GM19025 (cell line): ENCODE measurements at regions not wholly inside any gene's neighbourhood (a gene's known extent, or its start where the extent isn't known, plus 50 kb on each side); places are given as distances from the start of the nearest gene placed in this dataset.
A peak's percentile ranks its signal among the peaks of the same experiment; 100 is the strongest.

Experiments used
- ATAC-seq: cut with Tn5 transposase; IDR thresholded peaks from one replicate; pipeline ENCODE4 v1.9.1; 2021; ENCODE audit warnings: mild to moderate bottlenecking, low read depth, moderate library complexity; ENCODE audit not compliant: unreplicated experiment

DNA sequence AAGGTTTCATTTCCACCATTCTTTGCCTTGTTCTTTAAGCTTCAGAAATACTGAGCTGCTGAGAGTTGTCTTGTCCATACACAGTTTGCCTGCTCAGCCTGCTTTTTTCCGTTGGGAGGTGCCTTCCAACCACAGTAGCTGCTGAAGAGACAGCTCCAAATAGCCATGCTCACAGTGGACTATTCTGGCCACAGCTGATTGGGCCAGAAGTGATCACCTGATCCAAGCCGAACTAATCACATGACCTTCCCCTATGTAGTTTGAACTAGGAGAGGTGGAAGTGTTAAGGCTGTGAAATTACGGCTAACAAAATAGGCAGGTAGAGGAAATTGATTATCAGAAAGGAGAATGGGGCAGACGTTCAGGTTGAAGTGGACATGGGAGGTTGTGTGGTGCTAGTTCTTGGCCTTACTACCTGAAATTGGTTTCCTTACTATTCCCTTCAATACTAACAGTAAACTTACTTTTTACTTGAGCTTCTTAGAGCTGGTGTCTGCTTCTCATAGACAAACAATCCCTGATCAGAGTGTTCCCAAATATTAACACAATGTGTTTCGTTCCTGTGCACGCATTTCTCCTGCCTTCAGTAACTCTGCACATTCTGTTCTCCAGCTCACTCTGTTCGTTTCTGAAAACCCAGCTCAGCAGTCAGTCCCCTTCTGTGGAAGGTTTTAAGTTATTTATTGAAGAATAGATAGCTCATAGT lies 136.1 kb downstream of the RWDD3 start:
- ATAC-seq: no peak

- ATAC-seq: no peak
Measured at GRCh38 chr1:95370691-95371562, 136.9 kb downstream of the RWDD3 start.

DNA sequence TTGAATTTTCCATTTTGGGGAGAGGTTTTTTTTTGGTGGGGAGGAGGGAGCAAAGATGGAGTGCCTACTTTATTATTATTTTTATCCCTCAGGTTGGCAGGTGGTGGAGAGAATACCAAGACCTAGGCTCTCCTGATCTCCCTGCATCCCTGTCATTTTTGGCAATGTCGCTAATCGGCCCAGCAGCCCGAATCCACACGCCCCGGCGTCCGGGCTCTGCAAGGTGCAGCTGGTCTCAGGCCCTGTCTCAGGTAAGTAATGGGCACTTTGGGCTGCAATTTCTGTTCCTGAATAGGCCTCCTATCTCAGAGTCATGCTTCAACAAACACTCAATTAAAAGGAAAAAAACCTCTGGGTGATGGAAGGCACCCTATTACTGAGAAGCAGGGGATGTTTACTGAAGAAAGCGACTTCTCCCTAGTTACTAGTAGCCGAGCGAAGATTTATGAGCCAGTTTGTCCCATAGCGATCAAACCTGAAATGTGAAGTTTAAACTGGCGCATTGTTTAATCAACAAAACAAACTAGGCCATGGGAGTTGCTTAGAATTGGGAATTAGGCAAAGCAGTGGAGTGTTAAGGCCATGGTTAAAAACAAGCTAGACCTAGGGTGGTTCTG lies 137.8 kb downstream of the RWDD3 start:
- no peak for ATAC-seq

DNA sequence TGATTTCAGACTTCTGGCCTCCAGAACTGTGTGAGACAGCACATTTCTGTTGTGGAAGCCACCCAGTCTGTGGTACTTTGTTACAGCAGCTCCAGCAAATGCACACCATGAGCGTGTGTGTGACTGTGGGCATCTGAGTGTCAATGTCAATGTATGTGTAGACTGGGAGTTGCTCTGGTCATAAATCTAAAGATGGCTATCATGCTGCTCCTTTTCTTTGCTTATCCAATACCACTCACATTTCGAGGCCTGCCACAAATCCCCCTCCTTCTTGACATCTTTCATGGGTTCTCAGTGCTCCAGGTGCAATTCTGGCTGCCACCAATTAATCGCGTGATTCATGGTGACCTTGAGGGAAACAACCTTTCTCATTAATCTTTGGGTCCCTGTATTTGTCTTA lies 141.2 kb downstream of the RWDD3 start:
- ATAC-seq: no peak

- no peak for ATAC-seq
Measured at GRCh38 chr1:95380909-95381308, 146.9 kb downstream of the RWDD3 start.

- peak; percentile 78 for ATAC-seq
Measured at GRCh38 chr1:95382000-95382786, 148.2 kb downstream of the RWDD3 start.

GRCh38 chr1:95383111-95383510 lies 149.1 kb downstream of the RWDD3 start:
- ATAC-seq: no peak

- no peak for ATAC-seq
Measured at GRCh38 chr1:95384567-95384966, 150.6 kb downstream of the RWDD3 start.

- ATAC-seq: no peak
Measured at GRCh38 chr1:95386371-95386770, 152.4 kb downstream of the RWDD3 start.

GRCh38 chr1:95386915-95387314 lies 152.9 kb downstream of the RWDD3 start:
- no peak for ATAC-seq

DNA sequence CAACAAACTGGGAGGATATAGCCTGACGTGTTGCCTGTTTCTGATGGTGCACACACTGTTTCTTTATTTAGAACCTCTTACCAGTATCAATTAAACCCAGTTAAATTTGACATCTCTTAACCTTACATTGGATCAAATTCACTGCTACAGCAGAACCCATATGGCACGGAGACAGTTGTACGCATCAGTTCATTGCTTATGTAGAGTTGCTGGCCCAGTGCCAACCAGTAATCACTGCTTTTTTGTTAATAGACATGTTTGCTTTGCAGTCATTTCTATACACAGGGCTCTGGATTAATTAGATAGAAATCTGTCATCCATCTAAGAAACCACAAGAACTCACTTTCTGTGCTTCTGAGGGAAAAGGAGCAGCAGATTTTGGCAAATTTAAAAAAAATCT lies 154.0 kb downstream of the RWDD3 start:
- ATAC-seq: no peak

GRCh38 chr1:95393434-95393833 lies 159.4 kb downstream of the RWDD3 start:
- ATAC-seq: no peak

DNA sequence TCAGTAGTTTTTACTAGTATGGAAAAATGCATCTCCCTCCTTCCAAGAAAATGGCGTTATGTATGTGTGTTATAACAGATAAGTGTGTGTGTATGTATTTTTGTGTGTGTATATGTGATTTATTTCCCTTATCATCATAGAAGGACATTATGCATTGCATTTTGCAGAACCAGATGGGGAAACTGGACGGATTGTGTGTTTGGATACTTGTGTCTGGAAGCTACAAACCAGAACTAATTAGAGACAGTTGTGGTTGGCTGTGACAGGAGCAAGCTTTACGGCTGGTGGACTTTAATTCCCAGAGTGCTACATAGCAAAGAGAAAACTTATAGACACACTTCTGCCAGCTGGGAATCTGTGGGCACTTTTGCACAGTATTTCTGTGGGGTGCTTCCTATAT lies 162.5 kb downstream of the RWDD3 start:
- ATAC-seq: no peak

DNA sequence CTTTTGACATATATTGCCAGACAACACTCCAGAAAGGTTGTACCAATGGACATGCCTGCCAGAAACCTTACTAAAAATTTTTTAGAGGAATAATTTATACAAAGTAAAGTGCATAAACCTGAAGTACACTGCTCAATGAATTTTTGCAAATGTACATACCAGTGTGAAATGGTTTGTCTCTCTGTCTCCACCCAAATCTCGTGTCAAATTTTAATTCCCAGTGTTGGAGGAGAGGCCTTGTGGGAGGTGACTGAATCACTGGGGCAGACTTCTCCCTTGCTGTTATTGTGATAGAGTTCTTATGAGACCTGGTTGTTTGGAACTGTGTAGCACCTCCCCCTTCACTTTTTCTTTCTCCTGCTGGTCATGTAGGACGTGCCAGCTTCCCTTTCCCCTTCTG lies 168.8 kb downstream of the RWDD3 start:
- ATAC-seq: no peak

DNA sequence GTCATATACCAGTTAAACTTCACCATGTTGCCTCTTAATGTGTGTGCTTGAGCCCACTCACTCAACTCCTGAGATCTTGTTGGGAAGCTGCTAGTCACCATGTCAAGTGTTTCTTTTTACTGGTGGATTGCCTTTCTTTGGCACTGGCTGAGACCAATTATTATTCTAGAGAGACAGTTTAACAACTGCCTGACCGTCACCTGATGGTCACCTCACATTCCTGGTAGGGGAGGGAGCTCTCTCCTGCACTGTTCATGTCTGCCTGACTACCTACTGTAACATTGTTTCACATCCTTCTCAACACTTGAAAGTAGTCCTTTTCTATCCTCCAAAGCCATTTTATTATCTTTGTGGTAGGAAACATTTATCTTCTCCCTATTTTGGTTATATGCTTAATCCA lies 172.3 kb downstream of the RWDD3 start:
- no peak for ATAC-seq

GRCh38 chr1:95407131-95407885 lies 173.3 kb downstream of the RWDD3 start:
- no peak for ATAC-seq

DNA sequence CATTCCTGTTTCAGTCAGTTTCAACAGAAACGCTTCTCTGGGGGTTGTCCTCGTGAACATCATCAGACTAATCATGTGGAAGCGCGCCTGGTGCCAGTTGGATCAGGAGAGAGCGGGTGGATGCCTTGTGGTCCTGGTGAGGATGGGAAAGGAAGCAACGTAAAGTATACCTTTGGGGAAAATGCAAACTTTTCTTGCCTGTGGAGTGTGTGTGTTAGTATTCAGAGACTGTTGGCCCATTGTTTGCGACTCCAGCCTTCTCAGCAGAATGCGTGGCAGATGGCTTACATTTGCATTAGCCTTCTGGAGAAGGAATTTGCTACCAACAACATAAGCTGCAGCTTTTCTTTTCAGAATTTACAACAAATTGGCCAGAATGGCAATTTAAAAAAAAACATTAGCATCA lies 173.9 kb downstream of the RWDD3 start:
- no peak for ATAC-seq

DNA sequence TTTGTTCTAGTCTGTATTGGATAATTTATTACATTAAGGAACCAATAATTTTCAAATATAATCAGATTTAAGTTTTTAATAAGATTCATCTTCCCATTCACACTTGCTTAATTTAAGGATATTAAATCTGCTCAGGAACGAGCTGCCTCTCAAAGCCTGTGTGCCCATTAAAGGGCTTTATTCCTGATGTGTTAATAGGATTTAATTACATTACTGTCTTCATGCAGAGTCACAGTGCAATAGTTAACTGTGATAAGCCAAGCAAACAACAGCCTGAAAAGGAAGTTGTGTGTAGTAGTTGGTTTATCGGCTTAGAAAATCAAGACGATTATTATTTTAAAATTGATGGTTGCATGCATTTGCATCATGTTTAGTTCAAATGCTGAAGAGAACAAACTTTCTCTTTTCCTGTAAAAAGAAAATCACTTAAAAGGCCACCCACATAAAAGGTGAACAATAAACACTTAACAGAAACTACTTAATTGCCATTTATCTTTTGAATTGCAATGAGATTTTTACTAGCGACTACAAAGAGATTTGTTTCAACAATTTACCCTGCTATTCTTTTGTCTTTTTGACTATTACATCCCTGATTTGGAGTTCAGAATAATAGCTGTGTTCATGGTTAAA lies 174.6 kb downstream of the RWDD3 start:
- ATAC-seq: no peak

- ATAC-seq: no peak
Measured at GRCh38 chr1:95409276-95409675, 175.3 kb downstream of the RWDD3 start.

DNA sequence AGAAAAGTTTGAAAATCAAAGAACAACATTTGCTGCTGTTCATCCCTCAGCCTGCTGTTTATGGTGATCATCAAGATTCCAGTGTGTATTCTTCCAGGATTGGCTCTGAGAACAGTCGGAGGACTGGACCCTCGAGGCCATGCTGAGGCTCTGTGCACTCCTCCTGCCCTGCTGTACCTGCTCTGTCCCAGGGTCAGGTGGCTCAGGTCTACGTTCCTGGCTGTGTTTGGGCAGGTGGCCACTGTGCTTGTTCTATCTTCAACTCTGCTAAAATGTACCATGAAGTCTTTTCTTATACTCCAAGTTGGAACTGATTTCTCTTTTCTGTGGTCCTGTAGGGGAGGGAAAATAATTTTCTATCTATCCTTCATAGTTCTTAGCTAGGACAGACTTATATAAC lies 175.9 kb downstream of the RWDD3 start:
- ATAC-seq: no peak
